ENCODE measurements at regions not wholly inside any gene's neighbourhood (a gene's known extent, or its start where the extent isn't known, plus 50 kb on each side); places are given as distances from the start of the nearest gene placed in this dataset.

- TF ChIP-seq YY1 (IDR thresholded peaks at IDR 0.05; ENCODE audit: insufficient read depth, insufficient read length) (no peak), SUZ12 (IDR thresholded peaks at IDR 0.05; ENCODE audit: extremely low read depth, insufficient read depth, insufficient read length) (no peak), ZNF274 (IDR thresholded peaks at IDR 0.05; ENCODE audit: low read depth, low read length) (no peak)
Measured at GRCh38 chr18:37684183-37684582, 118.6 kb upstream of the CELF4 start.

Data from NT2/D1 (cell line).